Left renal pelvis (tissue), 4 donors: ENCODE measurements at regions not wholly inside any gene's neighbourhood (a gene's known extent, or its start where the extent isn't known, plus 50 kb on each side); places are given as distances from the start of the nearest gene placed in this dataset.
"Not testable (repeated sequence)": the region's sequence is repeated elsewhere in the genome, so short reads cannot be mapped to it uniquely, and the experiment has no call there.

Experiments used
- DNase-seq, 4 donors: peaks; one replicate each; pipeline ENCODE4 v3.0.0-alpha.2; 2013; ENCODE audit warnings: low read depth in 4 of 4, low spot score in 3 of 4

DNA sequence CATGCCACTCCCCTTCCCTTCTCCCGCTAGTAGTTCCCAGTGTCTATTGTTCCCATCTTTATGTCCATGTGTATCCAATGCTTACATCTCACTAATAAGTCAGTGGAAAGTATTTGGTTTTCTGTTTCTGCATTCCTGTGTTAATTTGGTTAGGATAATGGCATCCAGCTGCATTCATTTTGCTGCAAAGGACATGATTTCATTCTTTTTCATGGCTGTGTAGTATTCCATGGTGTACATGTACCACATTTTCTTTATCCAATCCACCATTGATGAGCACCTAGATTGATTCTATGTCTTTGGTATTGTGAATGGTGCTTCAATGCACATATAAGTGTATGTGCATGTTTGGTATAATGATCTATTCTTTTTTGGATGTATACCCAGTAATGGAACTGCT is 502.5 kb upstream of the MAP2 start:
- not testable (repeated sequence) for DNase-seq

DNA sequence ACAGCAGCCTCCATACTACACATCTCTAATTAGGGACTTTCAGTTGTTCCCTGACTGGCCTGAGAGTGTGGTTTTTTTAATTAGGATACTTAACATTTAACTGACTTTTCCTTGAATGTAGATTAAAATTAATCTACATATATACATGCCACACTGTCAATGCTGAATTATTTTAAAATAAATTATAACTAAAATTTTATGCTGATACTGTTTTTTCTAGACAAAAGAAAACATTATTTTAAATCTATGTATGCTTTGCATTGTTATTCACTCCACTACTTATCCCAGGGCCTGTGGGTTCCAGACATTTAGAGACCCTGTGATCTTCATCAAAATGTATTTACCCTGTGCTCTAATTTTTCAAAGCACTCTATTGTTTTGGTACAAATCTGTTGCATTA is 496.0 kb upstream of the MAP2 start:
- DNase-seq: no peak

DNA sequence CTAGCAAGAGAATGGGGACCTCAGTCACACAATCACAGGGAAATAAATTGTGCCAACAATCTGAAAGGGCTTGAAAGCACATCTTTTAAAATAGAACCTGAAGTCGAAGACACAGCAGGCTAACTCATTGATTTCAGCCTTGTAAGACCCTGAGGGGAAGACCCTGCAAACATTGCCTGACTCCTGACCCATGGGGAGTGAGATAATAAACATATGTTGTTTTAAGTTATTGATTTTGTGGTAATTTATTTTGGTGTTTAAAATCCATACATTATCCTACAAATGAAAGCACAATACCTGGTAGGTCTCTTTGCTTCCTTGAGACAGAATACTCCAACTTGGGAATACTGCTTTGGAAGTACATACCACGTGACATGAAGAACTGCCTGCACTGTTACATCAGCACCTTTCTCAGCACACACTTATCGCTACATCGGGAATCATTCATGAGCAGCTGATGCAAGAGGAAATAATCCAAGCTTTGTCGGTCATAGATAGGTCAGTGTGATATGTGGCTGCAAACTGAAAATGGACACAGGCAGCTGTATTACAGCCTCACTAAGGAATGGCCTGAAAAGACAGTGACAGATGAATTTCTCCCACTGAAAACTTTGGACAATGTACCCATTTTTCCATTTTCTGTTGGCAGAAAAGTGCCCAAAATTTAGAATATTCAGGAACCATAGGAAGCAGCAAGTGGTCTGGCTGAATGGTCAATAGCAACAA is 494.5 kb upstream of the MAP2 start:
- no peak for DNase-seq

DNA sequence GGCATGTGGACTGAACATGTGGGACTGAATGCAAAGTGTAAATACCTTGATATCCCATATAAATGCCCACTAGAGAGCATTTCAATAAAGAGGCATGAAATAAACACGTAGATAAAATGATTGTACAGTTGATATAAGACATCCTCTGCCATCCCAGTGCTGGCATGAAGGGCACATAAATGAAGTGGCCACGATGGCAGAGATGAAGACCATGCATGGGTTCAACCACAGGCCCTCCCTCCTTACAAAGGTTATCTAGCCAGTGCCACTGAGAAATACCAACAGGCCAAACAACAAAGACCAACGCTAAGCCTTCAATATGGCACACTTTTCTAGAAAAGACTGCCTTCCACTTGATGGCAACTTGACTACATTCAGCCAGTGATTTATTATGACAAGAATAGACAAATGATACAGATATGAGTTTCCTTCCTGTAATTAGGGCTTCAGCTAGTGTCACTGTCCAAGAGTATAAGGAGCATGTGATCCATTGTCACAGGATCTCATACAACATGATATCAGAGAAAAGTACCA is 493.9 kb upstream of the MAP2 start:
- no peak for DNase-seq

DNA sequence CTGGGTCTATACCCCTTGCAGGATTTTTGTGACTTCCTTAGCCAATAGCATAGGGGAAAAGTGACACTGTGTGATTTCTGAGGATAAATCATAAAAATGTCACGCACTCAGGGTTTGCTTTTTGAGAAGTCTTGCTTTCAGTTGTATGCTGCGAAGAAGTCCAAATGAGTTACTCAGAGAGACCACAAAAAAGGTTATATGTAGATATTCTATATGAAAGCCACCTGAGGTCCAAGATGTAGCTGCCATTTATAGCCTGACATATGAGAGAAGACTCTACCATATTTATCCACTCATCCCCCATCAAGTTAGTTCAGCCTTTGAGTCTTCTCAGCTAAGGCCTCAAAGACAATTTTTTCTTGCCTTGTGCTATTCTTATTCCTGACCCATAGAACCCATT is 488.3 kb upstream of the MAP2 start:
- no peak for DNase-seq

DNA sequence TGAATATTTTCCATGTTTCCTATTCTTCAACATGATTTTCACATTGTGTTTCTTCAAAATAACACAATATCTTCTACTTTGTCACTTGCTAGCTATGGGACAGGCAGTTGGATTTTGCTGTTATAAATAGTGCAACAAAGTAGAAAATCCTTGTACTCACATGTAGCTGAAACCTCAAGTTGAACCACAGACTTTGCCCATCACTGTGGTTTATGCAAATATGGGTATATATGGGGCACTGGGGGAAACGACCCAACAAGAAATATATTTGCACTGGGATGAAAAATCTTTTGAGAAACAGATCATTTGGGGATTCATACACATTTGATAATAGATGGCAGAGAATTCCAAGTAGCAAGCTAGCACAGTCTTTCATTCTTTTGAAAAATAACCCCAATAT is 486.3 kb upstream of the MAP2 start:
- DNase-seq: no peak

DNA sequence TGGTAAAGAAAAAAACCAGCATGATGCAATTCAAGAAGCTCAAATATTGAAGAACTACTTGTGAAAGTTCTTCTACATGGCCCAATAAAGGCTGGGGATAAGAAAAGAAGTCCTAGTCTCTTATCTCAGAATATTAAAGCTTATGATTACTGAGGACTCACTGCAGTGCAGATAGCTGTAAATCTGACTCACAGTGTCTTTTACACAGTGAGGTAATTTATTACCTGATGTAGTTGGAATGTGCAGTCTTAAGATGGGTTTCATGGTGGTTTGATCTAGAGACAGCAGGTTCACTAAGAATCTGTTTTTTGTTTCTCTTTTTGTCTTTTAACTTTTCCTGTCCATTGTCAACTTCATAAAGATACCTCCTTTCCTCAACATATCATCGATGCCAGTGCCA is 484.0 kb upstream of the MAP2 start:
- DNase-seq: no peak

DNA sequence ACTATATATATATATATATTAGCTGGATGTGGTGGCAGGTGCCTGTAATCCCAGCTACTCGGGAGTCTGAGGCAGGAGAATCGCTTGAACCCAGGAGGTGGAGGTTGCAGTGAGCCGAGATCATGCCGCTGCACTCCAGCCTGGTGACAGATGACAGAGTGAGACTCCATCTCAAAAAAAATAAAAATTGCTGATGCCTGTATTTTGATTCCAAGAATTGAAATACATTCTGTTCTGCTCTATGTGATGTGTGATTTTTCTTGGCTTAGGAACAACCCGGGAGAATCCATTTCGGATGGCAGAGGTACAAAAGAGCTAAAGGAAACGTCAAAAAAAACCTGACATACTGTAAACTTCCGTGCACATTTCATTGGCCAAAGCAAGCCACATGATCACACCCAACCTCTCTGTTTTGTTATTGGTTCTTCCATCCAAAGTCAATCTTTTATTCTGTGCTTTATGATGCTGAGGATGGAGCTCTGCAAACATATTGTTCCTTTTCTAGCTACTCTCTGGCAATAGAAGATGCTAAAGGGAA is 478.1 kb upstream of the MAP2 start:
- DNase-seq: no peak

DNA sequence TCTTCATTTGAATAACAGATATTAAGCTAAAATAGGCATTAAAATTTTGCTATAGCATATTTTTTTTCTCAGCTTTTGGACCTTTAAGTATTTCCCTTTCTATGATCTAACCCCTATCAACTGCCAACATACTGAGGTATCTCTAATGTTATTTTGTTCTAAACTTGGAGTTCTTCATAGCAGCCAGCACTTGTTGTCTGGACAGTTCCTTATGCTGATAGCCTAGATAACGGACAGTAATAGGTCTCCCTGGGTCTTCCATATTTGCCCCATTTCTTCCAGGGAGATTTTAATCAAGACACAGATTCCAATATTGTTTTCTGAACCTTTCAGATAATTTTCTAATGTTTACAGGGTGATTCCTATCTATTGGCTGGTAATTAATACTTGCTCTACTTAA is 475.8 kb upstream of the MAP2 start:
- no peak for DNase-seq

DNA sequence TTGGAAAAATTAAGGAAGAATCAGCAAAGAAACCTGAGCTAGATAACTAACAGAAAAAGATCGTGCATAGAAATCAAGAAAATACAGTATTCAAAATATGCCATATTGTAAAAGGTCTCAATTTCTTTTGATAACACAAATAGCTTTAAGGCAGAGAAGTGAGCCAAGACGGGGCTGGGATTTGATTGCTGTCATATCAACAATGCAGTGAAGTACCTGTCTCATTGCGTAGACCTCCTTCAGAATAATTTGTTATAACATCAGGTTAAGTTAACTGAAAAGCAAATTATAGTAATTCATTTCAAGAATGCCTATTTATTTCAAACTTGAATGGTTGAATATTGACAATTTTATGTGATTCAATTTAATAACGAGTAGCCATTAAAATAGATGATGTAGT is 453.8 kb upstream of the MAP2 start:
- DNase-seq: no peak

DNA sequence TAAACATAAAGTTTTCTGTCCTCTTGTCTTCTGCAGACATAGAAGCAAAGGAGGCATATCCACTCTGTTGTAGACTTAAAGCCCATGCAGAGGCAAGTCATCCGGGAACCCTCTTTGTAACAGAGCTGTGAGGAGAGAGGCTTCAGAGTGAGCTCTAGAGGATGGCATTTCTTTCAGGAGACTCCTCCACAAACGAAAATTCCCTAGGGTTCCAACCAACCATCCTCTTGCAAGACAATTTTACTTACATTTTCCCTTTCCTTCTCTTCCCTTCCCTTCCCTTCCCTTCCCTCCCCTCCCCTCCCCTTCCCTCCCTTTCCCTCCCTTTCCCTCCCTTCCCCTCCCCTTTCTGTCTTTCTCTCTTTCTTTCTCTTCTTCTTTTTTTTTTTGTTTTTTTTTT is 446.3 kb upstream of the MAP2 start:
- no peak for DNase-seq

DNA sequence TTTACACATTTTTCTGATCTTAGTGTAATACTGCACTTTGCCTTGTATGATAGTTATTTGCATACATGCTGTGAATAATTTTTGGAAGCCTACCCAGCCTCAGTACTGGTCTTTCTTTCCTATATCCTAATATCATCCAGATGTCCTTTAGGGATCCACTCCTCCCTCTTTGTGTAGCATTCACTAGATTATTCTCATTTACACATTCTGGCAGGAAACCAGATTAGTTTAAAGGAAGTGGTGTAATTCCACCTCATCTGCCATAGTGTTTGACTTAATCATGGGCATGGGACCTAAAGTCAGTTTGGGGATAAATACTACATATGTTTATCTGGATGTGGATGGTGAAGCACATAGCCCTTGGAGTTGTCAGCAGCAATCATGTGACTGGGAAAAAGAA is 444.9 kb upstream of the MAP2 start:
- no peak for DNase-seq

DNA sequence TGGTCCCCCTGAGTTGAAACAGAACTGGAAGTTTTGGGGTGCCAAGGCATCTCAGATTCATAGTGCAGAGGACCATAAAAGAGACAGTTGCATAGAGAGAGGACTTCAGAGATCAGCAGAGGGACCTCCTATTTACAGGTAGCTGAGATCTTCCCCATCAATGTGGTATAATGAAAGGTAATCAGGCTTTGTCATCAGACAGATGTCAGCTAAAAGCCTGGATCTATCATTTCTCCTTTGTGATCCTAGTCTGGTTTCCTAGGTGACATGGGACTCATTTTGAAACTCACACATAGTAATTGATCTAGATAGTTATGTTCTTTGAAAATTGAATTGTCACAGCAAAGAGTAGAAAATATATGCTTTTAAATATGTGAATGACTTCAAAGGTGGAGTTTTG is 443.5 kb upstream of the MAP2 start:
- DNase-seq: no peak

DNA sequence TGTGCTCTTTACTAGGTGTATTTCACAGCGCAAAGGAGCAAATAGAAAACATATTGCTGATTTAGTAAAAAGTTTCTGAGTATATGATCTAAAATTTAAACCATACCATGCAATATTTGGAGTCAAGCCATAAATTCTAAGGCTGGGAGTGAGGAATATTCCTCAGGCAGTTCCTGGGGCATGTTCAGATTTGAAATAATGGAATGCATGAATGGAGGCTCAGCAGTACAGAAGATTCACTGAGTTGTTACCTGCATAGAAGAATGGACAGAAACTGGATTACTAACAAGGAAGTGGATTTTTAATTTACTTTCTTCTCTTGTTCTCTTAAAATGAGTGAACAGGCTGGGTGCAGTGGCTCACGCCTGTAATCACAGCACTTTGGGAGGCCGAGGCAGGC is 441.0 kb upstream of the MAP2 start:
- DNase-seq: no peak

DNA sequence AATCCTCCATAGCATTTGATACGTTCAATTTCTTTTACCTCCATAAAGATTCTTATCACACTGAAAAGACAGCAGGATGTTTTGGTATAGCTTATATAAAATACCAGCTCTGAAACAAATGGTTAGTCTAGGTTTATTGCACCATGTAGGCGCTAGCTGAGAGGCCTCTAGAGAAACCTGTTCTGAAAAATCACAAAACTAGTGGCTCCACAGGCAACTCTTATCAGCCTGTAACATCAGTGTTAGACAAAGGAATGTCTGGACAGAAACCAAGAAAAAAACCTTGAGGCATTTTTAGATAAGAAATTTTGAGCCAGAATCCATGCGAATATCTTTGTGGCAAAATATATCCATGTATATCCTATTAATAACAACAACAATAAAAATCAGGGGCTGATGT is 440.4 kb upstream of the MAP2 start:
- DNase-seq: no peak

DNA sequence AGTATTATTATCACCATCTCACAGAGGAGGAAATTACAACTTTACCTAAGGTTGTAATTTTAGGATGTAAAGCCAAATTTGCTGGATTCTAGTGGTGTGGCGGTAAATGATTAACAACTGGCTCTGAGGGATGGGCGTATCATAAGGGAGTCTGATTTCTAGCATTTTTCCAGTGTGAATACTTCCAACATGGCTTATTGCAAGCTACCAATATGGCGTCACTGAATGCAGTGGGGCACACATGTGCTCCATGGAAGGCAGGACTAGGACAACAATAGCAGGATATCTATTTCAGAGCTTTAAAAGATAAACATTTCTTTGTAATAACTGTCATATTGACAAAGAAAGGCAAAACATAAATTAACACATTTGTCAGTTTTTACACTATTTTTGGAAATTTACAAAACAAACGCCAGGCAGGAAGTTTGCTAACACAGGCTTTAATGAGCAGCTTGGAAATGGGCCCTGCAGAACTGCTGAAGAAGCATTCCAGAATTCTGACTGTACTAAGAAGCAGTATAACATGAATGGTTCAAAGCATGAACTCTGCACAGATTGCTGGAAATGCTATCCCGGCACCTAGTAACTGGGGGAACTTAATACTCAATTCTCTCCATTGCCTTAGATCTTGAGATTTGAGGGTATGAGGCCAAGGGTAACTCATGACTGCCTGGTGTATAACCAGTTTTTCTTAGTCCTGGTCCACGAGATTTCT is 439.3 kb upstream of the MAP2 start:
- DNase-seq: no peak

DNA sequence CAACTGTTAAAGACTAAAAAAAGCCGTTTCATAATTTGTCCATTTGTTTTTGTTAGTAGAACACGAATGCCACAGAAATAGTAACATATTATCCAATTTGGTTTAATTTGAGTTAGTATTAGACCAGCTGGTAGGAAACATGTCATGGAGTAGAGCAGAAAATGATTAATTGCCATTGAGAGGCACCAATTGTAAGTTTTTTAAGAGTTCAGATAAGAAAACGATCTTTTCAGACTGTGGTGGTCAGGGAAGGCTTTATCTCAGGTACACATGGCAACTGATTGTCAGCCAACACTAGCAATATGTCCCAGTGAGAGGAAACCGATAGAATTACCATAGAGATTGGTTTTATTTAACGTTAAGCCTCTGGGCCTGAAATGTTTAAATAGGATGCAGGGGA is 438.2 kb upstream of the MAP2 start:
- no peak for DNase-seq

DNA sequence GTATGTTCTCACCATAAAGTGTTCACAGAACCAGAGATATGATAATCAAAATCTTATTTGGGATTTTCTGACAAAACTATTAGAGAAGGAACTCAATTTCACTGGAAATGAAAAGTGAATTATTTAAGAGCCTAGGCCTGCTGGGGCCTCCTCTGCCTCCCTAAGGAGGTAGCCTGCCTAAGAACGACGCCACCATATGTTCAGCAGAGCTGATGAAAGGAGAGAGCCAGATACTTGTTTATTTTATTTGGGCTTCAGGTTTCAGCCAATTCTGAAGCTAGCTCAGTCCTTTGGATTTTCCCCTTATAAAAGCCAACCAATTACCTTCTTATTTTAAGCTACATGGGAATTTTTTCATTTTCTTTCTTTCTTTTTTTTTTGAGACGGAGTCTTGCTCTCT is 433.1 kb upstream of the MAP2 start:
- no peak for DNase-seq

DNA sequence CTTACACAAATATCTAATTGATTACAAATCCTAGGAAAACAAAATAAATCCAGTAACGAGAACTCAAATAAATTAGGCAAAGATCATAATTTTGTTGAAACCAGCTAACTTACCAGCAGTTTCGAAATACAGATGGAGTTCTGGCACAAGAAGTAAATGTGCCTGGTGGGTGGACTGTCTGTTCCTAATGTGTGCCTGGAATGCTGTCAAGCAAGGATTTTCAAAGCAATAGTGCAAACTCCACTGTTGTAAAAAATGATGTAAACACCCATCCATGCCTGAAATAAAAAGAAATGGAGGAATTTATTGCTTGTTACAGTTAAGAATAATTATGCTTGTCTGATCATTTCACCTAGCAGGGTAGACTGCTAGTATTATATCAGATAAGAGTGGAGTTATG is 423.9 kb upstream of the MAP2 start:
- no peak for DNase-seq

DNA sequence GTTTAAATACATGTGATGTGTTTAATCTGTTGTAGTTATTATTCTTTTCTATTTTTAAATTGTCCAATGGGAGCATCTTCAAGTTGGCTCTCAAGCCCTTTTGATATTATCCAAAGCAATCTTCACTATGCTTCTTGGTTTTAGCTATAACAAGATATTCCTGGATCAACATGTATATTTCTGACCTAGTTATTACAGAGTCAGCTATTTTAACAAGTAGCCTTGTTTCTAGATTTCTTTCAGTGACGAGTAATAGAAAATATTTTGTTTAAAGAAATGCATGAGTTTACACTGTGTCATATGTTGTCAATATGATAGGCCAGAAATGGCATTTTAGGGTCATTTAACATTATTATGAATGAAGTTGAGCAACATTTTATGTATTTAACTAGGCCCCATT is 421.8 kb upstream of the MAP2 start:
- DNase-seq: no peak

DNA sequence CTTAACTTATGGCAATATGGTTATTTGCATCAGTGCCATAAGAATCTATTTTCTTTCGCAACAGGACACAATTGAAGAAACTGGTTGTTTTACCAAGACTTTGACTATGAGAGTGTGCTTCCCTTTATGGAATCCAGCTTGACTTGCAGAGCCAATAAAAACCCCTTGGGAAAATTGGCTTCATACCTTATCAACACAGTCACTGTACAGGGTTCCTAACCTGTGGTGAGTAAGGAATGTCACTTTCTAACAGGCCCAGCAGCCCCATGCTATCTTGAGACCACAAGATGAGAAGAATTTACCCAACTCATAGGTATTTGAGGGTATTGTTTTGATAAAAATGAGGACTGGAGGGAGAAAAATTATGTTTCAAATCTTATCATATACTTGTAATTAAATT is 418.5 kb upstream of the MAP2 start:
- no peak for DNase-seq

DNA sequence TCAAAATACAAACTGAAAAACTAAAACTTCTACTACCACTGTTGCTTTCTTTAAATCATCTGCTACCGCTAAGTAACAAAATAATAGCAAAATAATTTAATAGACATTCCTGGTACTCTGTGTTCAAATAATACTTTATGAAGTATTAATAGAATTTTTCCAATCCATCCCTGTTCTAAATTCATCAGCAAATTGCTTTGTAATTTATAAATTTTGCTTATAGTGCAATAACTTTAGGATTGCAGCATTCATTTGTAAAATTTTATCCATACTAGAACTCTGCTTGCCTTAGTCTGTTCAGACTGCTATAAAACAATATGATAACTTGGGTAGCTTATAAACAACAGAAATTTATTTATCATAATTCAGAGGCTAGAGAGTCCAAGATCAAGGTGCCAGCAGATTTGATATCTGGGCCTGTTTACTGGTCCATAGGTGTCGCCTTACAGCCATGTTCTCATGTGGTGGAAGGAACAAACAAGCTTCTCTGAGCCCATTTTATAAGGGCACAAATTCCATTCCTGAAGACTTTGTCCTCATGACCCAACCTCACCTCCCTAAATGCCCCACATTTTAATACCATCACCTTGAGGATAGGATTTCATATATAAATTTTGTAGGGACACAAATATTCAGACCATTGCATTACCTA is 415.1 kb upstream of the MAP2 start:
- no peak for DNase-seq
